ENCODE measurements at regions not wholly inside any gene's neighbourhood (a gene's known extent, or its start where the extent isn't known, plus 50 kb on each side); places are given as distances from the start of the nearest gene placed in this dataset.

DNA sequence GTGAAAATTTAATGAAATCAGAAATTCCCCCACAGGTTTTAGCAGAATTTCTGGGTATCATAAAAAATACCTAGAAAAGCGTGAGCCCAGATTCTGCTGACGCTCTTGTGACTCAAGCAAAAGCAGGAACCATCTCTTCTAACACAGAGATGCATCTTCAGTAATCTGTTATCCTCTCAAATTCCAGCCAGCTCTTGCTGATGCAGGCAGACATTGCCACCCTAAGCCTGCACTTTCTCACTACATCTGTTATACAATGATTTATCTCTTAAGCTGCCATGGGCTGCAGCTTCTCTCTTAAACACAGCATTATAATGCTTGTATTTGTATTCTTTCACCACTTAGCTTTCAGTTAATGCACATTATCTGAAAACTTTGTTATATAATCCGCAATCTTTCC, 113.0 kb upstream of the RGS1 start:
- TF ChIP-seq EP300 (conservative IDR thresholded peaks at IDR 0.05; ENCODE audit: poor library complexity, severe bottlenecking) (no peak), CTCF (IDR thresholded peaks at IDR 0.05; ENCODE audit: poor library complexity, severe bottlenecking) (peak; percentile 45), REST (IDR thresholded peaks at IDR 0.05; ENCODE audit: borderline replicate concordance) (no peak), EZH2 (IDR thresholded peaks at IDR 0.05; ENCODE audit: borderline replicate concordance, insufficient read depth, low read length, poor library complexity, severe bottlenecking) (no peak), POLR2AphosphoS5 (IDR thresholded peaks at IDR 0.05) (no peak), TAF1 (IDR thresholded peaks at IDR 0.05; ENCODE audit: low read depth) (no peak)
